AG09319 (cell line): ENCODE measurements at regions not wholly inside any gene's neighbourhood (a gene's known extent, or its start where the extent isn't known, plus 50 kb on each side); places are given as distances from the start of the nearest gene placed in this dataset.

Source experiments
- DNase-seq: peaks from one replicate; pipeline ENCODE4 v3.0.0-alpha.2; 2010; ENCODE audit warnings: low read depth; ENCODE audit errors: extremely low read depth
- CTCF ChIP-seq: IDR thresholded peaks from 2 replicates; pipeline ENCODE4 v1.5.1; 2011; ENCODE audit warnings: low read depth, mild to moderate bottlenecking, inconsistent platforms, low read length, moderate library complexity

GRCh38 chr12:24436667-24437066 lies 487.2 kb upstream of the SOX5 start:
- DNase-seq: no peak
- no peak for TF ChIP-seq CTCF

- TF ChIP-seq CTCF: no peak
- no peak for DNase-seq
These were observed 482.4 kb upstream of the SOX5 start for GRCh38 chr12:24431872-24432271.

- TF ChIP-seq CTCF: no peak
- DNase-seq: no peak
These were observed 478.3 kb upstream of the SOX5 start for GRCh38 chr12:24427776-24428175.

GRCh38 chr12:24425601-24425970 lies 476.1 kb upstream of the SOX5 start:
- no peak for TF ChIP-seq CTCF
- no peak for DNase-seq

- TF ChIP-seq CTCF: no peak
- no peak for DNase-seq
These were observed 475.6 kb upstream of the SOX5 start for GRCh38 chr12:24424889-24425600.

GRCh38 chr12:24424376-24424775 lies 474.9 kb upstream of the SOX5 start:
- TF ChIP-seq CTCF: no peak
- no peak for DNase-seq

- no peak for TF ChIP-seq CTCF
- DNase-seq: no peak
These were observed 474.1 kb upstream of the SOX5 start for GRCh38 chr12:24423611-24424010.
